Upper lobe of right lung (tissue), 1 donor: ENCODE measurements at regions not wholly inside any gene's neighbourhood (a gene's known extent, or its start where the extent isn't known, plus 50 kb on each side); places are given as distances from the start of the nearest gene placed in this dataset.

Experiments
- ATAC-seq: fragments of 200-7000 bp; cut with Tn5 transposase; one replicate; pipeline ENCODE4 v1.9.1; 2020; ENCODE audit warnings: mild to moderate bottlenecking, moderate library complexity
- DNase-seq: peaks from one replicate; pipeline ENCODE4 v3.0.0-alpha.2; 2020
- H3K27ac ChIP-seq: fragments of 200-600 bp; one replicate; pipeline ENCODE4 v1.8.0; 2022
- H3K27me3 ChIP-seq: fragments of 200-600 bp; one replicate; pipeline ENCODE4 v1.8.0; 2022; ENCODE audit warnings: mild to moderate bottlenecking
- H3K36me3 ChIP-seq: fragments of 200-600 bp; one replicate; pipeline ENCODE4 v1.8.0; 2022
- H3K4me1 ChIP-seq: fragments of 200-600 bp; one replicate; pipeline ENCODE4 v1.8.0; 2022
- H3K4me3 ChIP-seq: fragments of 200-600 bp; one replicate; pipeline ENCODE4 v1.8.0; 2022; ENCODE audit warnings: mild to moderate bottlenecking
- H3K9me3 ChIP-seq: fragments of 200-600 bp; one replicate; pipeline ENCODE4 v1.8.0; 2022
- CTCF ChIP-seq: fragments of 200-600 bp; IDR thresholded peaks from one replicate; pipeline ENCODE4 v1.8.0; 2022; ENCODE audit warnings: antibody characterized with exemption
- intact Hi-C: fragments of 100-400 bp; cut with DNase I; formaldehyde crosslinking; loops from one replicate; pipeline ENCODE4 v1.11.0; 2022
- donor health status: DM: no; HTN: yes; CAD: no; lungs with severe emphysema.

DNA sequence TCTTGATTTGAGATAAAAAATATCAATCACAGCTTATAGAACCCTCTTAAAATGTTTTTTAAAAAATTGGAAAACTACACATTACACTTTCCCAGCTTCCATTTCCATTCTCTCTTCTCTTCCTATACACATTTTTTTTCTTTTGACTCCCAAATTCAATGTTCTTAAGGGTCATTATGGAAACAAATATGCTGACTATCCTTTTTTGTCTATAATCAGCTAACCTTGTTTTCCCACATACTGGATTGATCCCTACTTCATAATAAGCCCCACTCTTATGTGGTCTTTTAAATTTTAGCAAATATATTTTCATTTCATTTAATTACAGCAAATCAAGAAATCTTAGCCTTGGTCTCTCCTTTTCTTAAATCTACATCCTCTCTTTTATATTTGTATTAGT lies 378.4 kb downstream of the MEI4 start:
- H3K9me3 ChIP-seq, result no peaks in the 10 kb centered on the region
- H3K27me3 ChIP-seq, result no peaks in the 10 kb centered on the region
- H3K4me1 ChIP-seq, result no peaks in the 10 kb centered on the region
- no peaks in the 10 kb centered on the region for H3K36me3 ChIP-seq
- no peak overlapping the region for H3K4me3 ChIP-seq
- no peak for TF ChIP-seq CTCF
- ATAC-seq (no peak), DNase-seq (no peak)
- intact Hi-C loops, result no loop called here
- H3K27ac ChIP-seq, result no peak overlapping the region

DNA sequence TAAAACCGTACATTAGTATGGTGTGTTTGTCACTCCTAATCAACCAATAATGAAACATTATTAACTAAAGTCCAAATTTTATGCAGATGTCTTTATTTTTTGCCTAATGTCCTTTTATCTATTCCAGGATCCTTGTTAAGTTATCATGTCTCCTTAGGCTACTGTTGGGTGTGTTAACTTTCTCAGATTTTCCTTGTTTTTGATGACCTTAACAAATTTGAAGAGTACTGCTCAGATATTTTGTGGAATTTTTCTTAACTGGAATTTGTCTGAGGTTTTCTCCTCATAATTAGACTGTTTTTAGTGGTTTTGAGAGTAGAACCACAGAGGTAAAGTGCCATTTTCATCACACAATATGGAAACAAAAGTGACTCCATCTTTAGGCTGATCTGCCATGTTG lies 406.3 kb downstream of the MEI4 start:
- H3K27me3 ChIP-seq, result no peaks in the 10 kb centered on the region
- DNase-seq (no peak), ATAC-seq (no peak)
- no peaks in the 10 kb centered on the region for H3K9me3 ChIP-seq
- H3K36me3 ChIP-seq, result no peaks in the 10 kb centered on the region
- no peaks in the 10 kb centered on the region for H3K4me1 ChIP-seq
- H3K4me3 ChIP-seq, result no peak overlapping the region
- no peak overlapping the region for H3K27ac ChIP-seq
- intact Hi-C loops, result no loop called here
- TF ChIP-seq CTCF, result no peak

- no peaks in the 10 kb centered on the region for H3K4me1 ChIP-seq
- ATAC-seq, result no peak
- no peaks in the 10 kb centered on the region for H3K36me3 ChIP-seq
- H3K27ac ChIP-seq, result no peak overlapping the region
- no peak for DNase-seq
- no peaks in the 10 kb centered on the region for H3K9me3 ChIP-seq
- H3K27me3 ChIP-seq, result no peaks in the 10 kb centered on the region
- no peak overlapping the region for H3K4me3 ChIP-seq
- no peak for TF ChIP-seq CTCF
- intact Hi-C loops, result no loop called here
Measured at GRCh38 chr6:78062993-78063392, 410.2 kb downstream of the MEI4 start.

- no peaks in the 10 kb centered on the region for H3K4me1 ChIP-seq
- DNase-seq, result no peak
- no peaks in the 10 kb centered on the region for H3K9me3 ChIP-seq
- no peak for ATAC-seq
- no peak overlapping the region for H3K27ac ChIP-seq
- TF ChIP-seq CTCF, result no peak
- H3K27me3 ChIP-seq, result no peaks in the 10 kb centered on the region
- H3K4me3 ChIP-seq, result no peak overlapping the region
- intact Hi-C loops, result no loop called here
- H3K36me3 ChIP-seq, result no peaks in the 10 kb centered on the region
Measured at GRCh38 chr6:78076371-78076770, 423.5 kb downstream of the MEI4 start.

DNA sequence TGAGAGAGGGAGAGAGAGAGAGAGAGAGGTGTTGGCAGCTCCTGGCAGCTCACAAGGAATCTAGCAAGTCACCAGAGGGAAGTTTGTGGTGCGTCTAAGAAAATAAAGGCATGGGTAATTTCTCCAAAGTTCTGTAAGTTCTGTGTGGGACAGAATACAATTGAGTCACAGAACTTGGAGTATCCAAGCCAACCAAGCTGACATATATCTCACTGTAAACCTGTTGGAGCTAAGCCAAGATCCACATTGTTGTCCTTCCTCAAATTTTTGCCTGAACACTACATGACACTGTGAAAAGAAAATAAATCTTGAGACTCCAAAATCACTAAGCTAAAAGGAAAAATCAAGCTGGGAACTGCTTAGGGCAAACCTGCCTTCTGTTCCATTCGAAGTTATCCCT lies 436.7 kb downstream of the MEI4 start:
- no peaks in the 10 kb centered on the region for H3K9me3 ChIP-seq
- H3K36me3 ChIP-seq, result no peaks in the 10 kb centered on the region
- H3K4me1 ChIP-seq, result no peaks in the 10 kb centered on the region
- intact Hi-C loops, result no loop called here
- ATAC-seq (no peak), DNase-seq (no peak)
- no peak overlapping the region for H3K27ac ChIP-seq
- no peaks in the 10 kb centered on the region for H3K27me3 ChIP-seq
- TF ChIP-seq CTCF, result no peak
- H3K4me3 ChIP-seq, result no peak overlapping the region

DNA sequence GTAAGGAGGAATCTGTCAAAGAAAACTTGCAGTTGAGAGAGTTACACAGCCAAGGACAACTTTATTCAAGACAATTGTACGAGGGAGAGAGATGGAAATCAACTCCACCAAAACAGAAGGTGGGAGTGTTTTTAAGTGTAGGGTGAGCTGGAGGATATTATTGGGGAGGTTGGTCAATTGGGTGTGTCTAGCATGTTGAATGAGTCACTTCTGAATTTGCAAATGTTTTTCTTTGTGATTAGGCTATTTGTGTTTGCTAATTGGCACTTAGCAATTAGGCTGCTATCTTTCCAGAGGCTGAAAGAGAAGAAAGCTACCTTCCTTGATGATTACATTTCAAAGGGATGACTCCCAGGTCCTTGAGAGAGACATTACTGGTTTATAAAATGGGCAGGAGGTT lies 441.1 kb downstream of the MEI4 start:
- intact Hi-C loops, result no loop called here
- Histone ChIP-seq H3K36me3 (no peaks in the 10 kb centered on the region), H3K27me3 (no peaks in the 10 kb centered on the region), H3K9me3 (no peaks in the 10 kb centered on the region), H3K27ac (no peak overlapping the region), H3K4me3 (no peak overlapping the region), H3K4me1 (no peaks in the 10 kb centered on the region)
- ATAC-seq (no peak), DNase-seq (no peak)
- no peak for TF ChIP-seq CTCF
